ENCODE measurements at regions not wholly inside any gene's neighbourhood (a gene's known extent, or its start where the extent isn't known, plus 50 kb on each side); places are given as distances from the start of the nearest gene placed in this dataset.
"Not testable (repeated sequence)": the region's sequence is repeated elsewhere in the genome, so short reads cannot be mapped to it uniquely, and the experiment has no call there.

DNA sequence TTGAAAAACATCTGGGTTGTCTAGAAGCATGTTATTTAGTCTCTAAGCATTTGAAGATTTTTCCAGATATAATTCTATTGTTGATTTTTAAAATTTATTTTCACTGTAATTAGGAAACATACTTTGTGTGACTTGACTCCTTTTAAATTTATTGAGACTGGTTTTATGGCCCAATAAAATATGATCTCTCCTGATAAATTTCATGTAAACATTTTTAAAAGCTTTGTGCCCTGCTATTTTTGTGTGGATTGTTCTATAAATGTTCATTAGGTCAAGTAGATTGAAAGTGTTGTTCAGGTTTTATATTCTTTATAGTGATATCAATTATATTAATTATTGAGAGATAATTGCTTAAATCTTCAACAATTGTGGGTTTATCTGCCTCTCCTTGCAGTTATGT lies 105.4 kb downstream of the RFX6 start:
- DNase-seq = no peak

- DNase-seq = no peak
Observed at GRCh38 chr6:116983375-116983774, 106.3 kb downstream of the RFX6 start.

DNA sequence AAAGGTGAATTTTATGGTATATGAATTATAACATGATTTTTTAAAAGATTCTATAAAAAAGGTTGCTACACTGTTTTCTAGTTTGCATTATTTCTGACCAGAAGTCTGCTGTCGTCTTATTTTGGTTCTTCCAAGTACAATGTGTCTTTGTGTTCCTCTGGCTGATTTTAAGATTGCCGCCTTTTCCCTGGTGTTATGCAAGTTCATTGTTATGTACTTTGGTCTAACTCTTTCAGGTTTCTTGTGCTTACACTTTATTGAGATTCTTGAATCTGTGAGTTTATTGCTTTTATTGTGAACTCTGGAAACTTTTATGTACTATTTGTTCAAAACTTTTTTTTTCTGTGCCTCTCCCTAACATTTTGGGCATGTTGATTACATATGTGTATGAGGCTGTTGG lies 109.8 kb downstream of the RFX6 start:
- no peak for DNase-seq

GRCh38 chr6:116990679-116991078 lies 113.6 kb downstream of the RFX6 start:
- no peak for DNase-seq

- no peak for DNase-seq
Observed at GRCh38 chr6:116992546-116992945, 115.5 kb downstream of the RFX6 start.

- no peak for DNase-seq
Observed at GRCh38 chr6:116994447-116994846, 117.4 kb downstream of the RFX6 start.

DNA sequence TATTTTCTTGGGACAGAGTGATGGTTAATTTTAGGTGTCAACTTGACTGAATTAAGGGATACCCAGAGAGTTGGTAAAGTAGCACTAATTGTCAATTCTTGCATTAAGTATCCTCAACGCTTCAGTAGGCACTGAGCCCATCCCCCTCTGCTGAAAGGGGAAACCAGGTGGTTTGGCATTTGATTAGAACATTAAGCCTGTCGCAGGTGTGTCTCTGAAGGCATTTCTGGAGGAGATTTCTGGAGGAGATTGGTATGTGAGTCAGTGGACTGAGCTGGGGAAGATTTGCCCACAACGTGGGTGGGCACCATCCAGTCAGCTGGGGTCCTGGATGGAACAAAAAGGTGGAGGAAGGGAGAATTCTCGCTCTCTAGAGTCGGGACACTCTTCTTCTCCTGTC lies 119.8 kb downstream of the RFX6 start:
- no peak for DNase-seq

DNA sequence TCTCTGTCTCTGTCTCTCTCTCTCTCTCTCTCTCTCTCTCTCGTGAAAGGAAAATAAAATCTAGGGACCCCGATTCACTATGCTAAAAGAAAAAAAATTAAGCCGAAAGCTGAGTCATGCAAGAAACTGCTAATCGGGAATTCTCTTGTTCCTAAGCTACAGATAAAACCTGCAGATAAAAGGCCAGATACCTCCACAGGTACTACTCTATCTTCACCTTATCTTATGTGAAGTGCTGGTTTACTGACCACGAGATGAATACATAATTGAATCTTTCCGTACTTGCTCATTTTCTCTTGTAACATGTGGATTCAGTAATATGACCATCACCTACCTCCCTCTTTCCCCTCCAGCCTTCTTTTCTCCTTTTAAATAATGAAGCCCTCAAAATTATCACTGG lies 120.5 kb downstream of the RFX6 start:
- no peak for DNase-seq

DNA sequence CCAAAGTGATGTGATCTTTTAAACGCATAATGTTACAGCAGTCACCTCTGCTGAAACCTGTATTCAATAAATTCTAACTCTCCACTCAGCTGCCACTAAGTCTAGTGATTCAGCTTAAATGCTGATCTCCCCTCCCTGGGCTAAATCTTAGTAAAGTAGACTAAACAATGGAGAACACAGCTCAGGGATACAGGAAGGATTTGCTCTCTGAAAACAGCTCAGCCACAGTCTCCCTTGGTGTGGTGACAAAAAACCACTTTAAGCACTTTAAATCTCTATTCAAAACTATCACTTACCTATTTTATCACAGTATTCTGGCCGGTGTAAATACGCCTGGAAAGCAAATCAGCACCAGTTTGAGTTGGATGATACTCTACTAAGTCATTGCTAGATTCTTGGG lies 130.6 kb downstream of the RFX6 start:
- no peak for DNase-seq

DNA sequence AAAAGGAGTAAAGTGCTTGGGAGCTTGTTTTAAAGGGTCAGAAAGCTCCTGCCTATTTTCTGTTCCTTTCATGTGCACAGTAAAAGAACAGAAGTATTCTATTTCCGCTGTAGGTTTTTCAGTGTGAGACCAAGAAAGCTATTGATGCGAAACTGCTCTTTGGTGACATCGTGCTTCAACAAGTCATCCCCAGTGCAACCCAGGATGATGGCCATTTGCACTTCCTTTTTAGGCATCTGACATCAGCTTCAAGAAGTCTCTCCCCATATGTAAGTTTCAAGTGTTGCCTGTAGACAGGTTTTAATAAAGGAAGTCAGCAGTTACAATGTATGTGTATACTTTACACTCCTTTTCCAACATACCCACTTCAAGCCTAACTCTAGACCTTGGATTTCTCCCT lies 131.6 kb downstream of the RFX6 start:
- DNase-seq = no peak

DNA sequence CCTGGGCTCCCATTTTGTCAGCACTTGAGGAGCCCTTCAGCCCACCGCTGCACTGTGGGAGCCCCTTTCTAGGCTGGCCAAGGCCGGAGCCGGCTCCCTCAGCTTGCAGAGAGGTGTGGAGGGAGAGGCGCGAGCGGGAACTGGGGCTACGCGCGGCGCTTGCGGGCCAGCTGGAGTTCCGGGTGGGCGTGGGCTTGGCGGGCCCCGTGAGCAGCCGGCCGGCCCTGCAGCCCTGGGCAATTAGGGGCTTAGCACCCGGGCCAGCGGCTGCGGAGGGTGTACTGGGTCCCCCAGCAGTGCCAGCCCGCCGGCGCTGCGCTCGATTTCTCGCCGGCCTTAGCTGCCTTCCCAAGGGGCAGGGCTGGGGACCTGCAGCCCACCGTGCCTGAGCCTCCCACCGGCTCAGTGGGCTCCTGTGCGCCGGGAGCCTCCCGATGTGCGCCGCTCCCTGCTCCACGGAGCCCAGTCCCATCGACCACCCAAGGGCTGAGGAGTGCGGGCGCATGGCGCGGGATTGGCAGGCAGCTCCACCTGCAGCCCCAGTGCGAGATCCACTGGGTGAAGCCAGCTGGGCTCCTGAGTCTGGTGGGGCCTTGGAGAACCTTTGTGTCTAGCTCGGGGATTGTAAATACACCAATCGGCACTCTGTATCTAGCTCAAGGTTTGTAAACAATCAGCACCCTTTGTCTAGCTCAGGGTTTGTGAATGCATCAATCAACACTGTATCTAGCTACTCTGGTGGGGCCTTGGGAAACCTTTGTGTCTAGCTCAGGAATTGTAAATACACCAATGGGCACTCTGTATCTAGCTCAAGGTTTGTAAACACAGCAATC lies 137.8 kb downstream of the RFX6 start:
- DNase-seq = not testable (repeated sequence)

- DNase-seq = not testable (repeated sequence)
Observed at GRCh38 chr6:117015474-117015804, 138.4 kb downstream of the RFX6 start.

GRCh38 chr6:117018771-117019170 lies 141.7 kb downstream of the RFX6 start:
- DNase-seq = no peak

DNA sequence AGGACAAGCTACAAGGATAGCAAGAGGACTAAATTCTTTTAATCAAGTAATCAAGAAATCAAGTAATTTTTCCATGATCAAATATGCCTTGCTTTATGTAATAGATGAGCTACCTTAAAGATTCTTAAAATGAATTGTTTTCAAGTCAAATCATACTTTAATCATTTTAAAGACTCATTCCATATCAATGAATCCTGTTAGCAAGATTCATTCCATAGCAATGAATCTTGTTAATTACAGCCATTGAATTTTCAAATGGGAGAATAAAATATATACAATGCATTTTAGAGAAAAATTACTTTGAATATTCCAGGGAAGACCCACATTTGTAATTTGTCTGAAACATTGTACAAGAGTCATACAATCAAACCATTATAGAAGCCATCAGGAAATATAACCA lies 145.7 kb downstream of the RFX6 start:
- DNase-seq = no peak

- no peak for DNase-seq
Observed at GRCh38 chr6:117025310-117025709, 148.3 kb downstream of the RFX6 start.

- peak; percentile 41 for DNase-seq
Observed at GRCh38 chr6:117028256-117028655, 151.2 kb downstream of the RFX6 start.

- no peak for DNase-seq
Observed at GRCh38 chr6:117034547-117034946, 157.5 kb downstream of the RFX6 start.

DNA sequence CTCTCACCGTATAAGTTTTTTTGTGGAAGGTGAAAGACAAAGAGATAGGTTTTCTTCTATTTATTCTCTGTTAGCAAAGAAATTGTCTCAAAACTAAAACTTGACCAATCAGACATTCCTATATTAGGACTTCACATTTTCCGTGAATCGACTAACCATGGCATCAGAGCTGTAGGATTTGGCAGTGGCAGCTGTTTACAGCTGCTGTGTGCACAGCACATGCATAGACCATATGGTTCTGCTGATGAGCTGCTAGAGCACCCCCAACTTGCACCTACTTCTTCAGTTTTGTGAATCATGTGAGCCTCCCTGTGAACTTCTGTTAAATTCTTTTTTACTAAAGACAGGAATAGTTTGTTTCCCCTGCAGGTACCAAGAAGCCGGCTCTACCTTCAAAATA lies 157.9 kb downstream of the RFX6 start:
- DNase-seq = no peak

- DNase-seq = no peak
Observed at GRCh38 chr6:117050301-117050700, 173.3 kb downstream of the RFX6 start.

DNA sequence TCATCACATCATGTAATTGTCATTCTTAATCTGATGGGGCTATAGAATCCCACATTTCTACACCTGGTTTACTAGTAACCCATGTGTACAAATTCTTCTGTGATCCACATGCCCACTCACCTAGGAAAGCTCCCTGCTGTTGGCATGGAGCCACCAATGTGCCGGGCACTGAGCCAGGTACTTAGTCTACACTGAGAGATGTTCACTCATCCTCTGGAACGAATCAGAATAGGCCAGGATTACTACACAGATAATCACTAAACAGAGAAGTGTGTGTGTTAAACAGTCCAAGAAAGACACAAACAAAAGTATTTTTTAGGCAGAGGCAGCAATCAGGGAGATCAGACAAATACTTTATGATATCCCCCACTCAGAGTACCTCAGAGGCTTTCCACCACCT lies 193.2 kb upstream of the VGLL2 start:
- DNase-seq = peak; percentile 99

GRCh38 chr6:117072781-117073180 lies 192.6 kb upstream of the VGLL2 start:
- DNase-seq = peak; percentile 72

DNA sequence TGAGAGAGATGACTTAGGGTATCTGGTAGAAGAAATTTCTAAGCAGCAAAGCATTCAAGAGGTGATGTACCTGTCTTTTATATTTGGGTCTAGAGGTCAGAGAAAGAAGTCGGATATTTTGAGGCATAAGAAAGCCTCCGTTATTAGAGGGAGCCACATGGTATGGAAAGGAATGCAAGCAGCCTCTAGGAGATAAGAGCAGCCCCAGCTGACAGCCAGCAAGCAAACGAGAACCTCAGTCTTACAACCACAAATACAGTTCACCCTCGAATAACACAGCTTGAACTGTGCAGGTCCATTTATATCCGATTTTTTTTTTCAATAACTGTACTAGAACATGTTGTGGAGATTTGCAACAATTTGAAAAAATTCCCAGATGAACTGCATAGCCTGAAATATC lies 190.7 kb upstream of the VGLL2 start:
- no peak for DNase-seq

DNA sequence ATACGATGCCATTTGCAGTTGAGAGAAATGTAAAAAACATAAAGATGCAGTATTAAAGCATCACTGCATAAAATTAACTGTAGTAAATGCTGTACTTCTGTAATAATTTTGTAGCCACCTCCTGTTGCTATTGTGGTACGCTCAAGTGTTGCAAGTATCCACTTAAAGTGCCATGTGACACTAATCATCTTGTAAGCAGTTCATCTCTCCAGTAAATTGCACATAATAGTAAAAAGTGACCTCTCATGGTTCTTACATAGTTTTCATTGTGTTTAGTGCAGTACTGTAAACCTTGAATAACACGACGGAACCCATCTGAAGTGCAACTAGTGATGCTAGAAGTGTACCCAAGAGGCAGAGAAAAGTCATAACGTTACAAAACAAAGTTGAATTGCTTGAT lies 190.1 kb upstream of the VGLL2 start:
- DNase-seq = no peak

GRCh38 chr6:117076076-117076475 lies 189.3 kb upstream of the VGLL2 start:
- DNase-seq = peak; percentile 22

- DNase-seq = no peak
Observed at GRCh38 chr6:117077300-117077699, 188.1 kb upstream of the VGLL2 start.
